ENCODE measurements at regions not wholly inside any gene's neighbourhood (a gene's known extent, or its start where the extent isn't known, plus 50 kb on each side); places are given as distances from the start of the nearest gene placed in this dataset.

- no peak for DNase-seq
Measured at GRCh38 chr6:164007881-164008280, 593.4 kb downstream of the QKI start.

GRCh38 chr6:164006459-164006858 lies 591.9 kb downstream of the QKI start:
- DNase-seq: no peak

- DNase-seq: no peak
Measured at GRCh38 chr6:164005004-164005711, 590.6 kb downstream of the QKI start.

- DNase-seq: no peak
Measured at GRCh38 chr6:164000276-164000675, 585.8 kb downstream of the QKI start.

GRCh38 chr6:163999475-164000125 lies 585.1 kb downstream of the QKI start:
- no peak for DNase-seq

- DNase-seq: no peak
Measured at GRCh38 chr6:163998496-163998895, 584.0 kb downstream of the QKI start.

GRCh38 chr6:163996491-163996890 lies 582.0 kb downstream of the QKI start:
- DNase-seq: no peak

GRCh38 chr6:163994566-163994965 lies 580.0 kb downstream of the QKI start:
- no peak for DNase-seq

GRCh38 chr6:163992701-163993100 lies 578.2 kb downstream of the QKI start:
- DNase-seq: no peak

GRCh38 chr6:163992056-163992455 lies 577.5 kb downstream of the QKI start:
- no peak for DNase-seq

GRCh38 chr6:163991321-163991720 lies 576.8 kb downstream of the QKI start:
- no peak for DNase-seq

GRCh38 chr6:163986313-163986712 lies 571.8 kb downstream of the QKI start:
- no peak for DNase-seq

GRCh38 chr6:163985710-163986109 lies 571.2 kb downstream of the QKI start:
- no peak for DNase-seq

- no peak for DNase-seq
Measured at GRCh38 chr6:163985040-163985439, 570.5 kb downstream of the QKI start.

- DNase-seq: no peak
Measured at GRCh38 chr6:163984124-163984936, 569.8 kb downstream of the QKI start.

- DNase-seq: no peak
Measured at GRCh38 chr6:163983679-163984078, 569.2 kb downstream of the QKI start.

GRCh38 chr6:163974322-163974721 lies 559.8 kb downstream of the QKI start:
- no peak for DNase-seq

- no peak for DNase-seq
Measured at GRCh38 chr6:163971841-163972838, 557.6 kb downstream of the QKI start.

- no peak for DNase-seq
Measured at GRCh38 chr6:163970846-163971564, 556.5 kb downstream of the QKI start.

- DNase-seq: no peak
Measured at GRCh38 chr6:163965426-163966348, 551.2 kb downstream of the QKI start.

- no peak for DNase-seq
Measured at GRCh38 chr6:163964789-163965188, 550.3 kb downstream of the QKI start.
